GM18517 (cell line): ENCODE measurements at regions not wholly inside any gene's neighbourhood (a gene's known extent, or its start where the extent isn't known, plus 50 kb on each side); places are given as distances from the start of the nearest gene placed in this dataset.
"Not testable (repeated sequence)": the region's sequence is repeated elsewhere in the genome, so short reads cannot be mapped to it uniquely, and the experiment has no call there.

Experiments
- ATAC-seq: cut with Tn5 transposase; IDR thresholded peaks from one replicate; pipeline ENCODE4 v1.9.1; 2021; ENCODE audit warnings: mild to moderate bottlenecking, moderate library complexity; ENCODE audit not compliant: unreplicated experiment

DNA sequence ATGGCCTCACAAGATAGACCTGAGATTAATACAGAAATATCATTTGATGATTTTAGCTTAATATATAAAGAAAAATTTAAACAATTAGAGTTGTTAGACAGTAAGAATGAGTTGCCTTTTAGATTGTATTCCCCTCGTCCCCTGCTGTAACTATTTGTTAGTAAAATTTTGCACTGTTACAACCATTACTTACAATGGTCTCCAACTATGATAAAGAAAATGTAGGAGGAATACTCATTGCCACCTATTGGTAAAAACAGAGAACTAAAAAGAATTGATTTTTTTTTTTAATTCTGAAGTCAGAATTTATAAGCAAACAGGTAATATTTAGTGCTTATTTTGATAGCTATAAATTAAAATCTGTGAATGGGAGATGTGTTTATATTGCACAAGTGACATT, 937.6 kb downstream of the TLE4 start:
- ATAC-seq: no peak

- no peak for ATAC-seq
Measured at GRCh38 chr9:80507611-80508010, 935.8 kb downstream of the TLE4 start.

GRCh38 chr9:80504601-80505230, 933.0 kb downstream of the TLE4 start:
- ATAC-seq: no peak

DNA sequence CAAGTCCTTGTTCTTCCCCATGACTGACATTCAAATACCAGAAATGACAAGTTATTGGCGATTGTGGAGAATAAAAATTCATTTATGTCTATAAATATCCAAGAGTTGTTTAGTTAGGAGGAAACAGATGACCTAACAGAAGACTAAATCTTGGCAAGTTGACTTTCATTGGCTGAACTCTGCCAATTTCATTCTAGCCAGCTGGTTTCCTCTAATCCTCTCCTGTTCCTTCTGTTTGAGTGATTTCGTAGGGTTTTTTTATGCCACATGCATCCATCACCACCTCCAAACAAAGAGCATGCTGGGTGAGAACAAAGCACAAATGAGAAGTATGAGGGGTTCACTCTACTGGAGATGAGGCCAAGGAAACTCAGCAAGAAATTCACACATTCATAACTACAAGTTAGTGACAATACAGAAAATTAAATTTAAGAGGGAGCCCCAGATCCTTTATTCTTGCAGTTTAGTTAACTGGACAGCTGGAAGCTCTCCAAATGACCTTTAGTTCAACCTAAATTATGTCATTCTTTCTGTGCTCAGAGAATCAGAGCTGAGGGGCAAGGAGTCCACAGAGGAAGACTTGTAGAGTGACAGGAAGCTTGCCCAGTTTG, 932.0 kb downstream of the TLE4 start:
- ATAC-seq: no peak

- no peak for ATAC-seq
Measured at GRCh38 chr9:80502306-80502705, 930.5 kb downstream of the TLE4 start.

GRCh38 chr9:80501635-80502034, 929.9 kb downstream of the TLE4 start:
- ATAC-seq: no peak

GRCh38 chr9:80500300-80500699, 928.5 kb downstream of the TLE4 start:
- no peak for ATAC-seq

GRCh38 chr9:80498001-80498555, 926.3 kb downstream of the TLE4 start:
- ATAC-seq: no peak

DNA sequence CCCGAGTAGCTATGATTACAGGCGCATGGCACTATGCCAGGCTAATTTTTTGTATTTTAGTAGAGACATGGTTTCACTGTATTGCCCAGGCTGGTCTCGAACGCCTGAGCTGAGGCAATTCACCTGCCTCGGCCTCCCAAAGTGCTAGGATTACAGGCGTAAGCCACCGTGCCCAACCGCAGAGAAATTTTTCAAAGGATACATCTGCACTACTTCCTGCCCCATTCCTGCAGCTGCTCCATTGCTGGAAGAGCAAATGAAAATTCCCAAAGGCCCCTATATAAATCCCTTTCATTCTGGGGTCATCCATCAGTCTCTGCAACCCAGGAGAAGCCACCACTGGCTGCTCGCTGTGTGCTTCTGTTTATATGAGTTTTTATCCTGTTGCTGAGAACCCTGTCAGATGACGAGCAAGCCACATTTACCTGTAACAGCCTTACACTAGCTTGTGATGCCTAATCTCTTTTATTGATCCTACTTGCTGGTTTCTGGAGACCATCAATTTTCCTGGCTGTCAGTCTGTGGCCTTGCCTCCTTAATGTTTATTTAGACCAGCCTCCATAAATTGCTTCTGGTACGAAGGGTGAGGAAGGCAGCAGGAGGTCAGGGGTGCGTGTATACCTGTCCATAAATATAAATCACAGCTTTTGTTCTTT, 925.3 kb downstream of the TLE4 start:
- ATAC-seq: no peak

DNA sequence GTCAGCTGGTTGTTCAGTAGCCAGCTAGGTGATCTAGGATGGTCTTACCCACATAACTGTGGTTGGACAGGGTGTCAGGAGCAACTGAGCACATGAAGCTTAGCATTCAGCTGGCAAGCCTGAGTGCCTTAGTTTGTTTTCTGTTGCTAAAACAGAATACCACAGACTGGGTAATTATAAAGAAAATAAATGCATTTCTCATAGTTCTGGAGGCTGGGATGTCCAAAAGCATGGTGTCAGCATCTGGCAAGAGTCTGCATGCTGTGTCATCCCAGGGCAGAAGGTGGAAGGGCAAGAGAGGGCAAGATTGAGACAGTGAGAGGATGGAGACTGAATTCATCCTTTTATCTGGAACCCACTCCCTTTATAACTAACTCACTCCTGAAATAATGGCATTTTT, 921.5 kb downstream of the TLE4 start:
- ATAC-seq: no peak

DNA sequence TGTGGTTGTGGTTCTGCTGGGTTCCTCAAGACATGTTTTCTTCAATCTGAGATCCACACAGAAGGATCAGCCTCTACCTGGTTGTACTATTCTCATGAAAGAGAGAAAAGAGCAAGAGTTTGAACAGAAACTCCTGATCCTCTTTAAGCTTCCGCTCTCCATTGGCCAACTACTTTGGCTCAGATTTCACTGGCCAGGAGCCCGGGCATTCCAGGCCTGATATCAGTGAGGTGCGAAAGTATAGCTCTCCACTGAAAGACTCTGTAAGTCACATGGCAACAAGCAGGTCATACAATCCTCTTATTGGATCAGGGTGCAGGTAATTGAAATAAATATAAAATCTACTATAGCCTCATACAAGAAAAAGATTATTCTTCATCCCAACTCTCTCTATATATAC, 920.5 kb downstream of the TLE4 start:
- no peak for ATAC-seq

- ATAC-seq: no peak
Measured at GRCh38 chr9:80491086-80491696, 919.4 kb downstream of the TLE4 start.

DNA sequence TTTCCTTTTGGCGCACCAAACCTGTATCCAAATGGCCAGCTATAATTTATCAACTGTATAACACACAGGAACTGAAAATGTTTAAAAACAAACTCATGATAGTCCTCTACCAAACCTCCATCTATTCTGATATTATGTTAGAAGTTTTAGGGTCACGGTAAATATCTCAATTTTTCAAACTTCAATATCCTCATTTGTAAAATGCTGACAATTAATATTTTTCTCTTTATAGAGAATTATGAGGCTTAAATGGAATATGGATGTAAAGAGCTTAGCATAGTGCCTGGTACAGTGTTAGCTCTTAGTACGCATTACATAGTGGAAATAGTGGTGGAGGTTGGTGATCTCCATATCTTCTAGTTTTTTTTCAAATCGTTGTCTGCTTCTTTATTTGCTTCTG, 917.6 kb downstream of the TLE4 start:
- no peak for ATAC-seq

GRCh38 chr9:80485420-80486250, 913.9 kb downstream of the TLE4 start:
- no peak for ATAC-seq

GRCh38 chr9:80482251-80482650, 910.5 kb downstream of the TLE4 start:
- ATAC-seq: not testable (repeated sequence)

GRCh38 chr9:80467632-80468031, 895.9 kb downstream of the TLE4 start:
- ATAC-seq: no peak

GRCh38 chr9:80465556-80465955, 893.8 kb downstream of the TLE4 start:
- no peak for ATAC-seq

DNA sequence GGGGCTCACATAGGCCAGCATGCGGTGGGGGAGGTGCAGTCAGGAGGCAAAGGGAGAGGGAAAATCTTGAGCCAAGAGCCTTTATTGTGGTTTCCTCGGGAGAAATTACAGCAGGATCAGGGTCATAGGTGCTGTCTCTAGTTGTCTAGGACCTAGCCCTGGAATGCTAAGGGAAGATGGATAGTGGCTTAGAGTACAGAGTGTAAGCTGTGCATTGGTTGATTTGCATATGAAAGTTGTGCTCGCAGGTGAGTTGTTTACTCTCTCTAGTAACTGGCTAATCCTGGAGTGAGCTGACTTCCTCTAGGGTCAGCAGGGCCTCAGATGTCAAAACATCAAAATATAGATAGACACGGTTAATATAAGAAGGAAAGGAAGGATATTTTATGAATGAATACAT, 877.7 kb downstream of the TLE4 start:
- ATAC-seq: no peak

DNA sequence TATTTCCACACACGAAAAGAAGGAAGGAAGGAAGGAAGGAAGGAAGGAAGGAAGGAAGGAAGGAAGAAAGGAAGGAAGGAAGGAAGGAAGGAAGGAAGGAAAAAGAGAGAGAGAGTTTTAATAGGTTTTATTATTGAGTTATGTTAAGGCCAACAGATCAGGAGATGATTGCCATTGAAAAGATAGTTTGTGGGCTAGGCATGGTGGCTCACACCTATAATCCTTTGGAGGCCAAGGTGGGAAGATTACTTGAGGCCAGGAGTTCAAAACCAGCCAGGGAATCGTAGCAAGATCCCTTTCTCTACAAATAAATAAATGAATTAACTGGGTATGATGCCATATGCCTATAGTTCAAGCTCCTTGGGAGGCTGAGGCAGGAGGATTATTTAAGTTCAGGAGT, 877.2 kb downstream of the TLE4 start:
- ATAC-seq: no peak

GRCh38 chr9:80447876-80448275, 876.1 kb downstream of the TLE4 start:
- ATAC-seq: no peak

- ATAC-seq: no peak
Measured at GRCh38 chr9:80440724-80441123, 869.0 kb downstream of the TLE4 start.
